ENCODE measurements at regions not wholly inside any gene's neighbourhood (a gene's known extent, or its start where the extent isn't known, plus 50 kb on each side); places are given as distances from the start of the nearest gene placed in this dataset.

DNA sequence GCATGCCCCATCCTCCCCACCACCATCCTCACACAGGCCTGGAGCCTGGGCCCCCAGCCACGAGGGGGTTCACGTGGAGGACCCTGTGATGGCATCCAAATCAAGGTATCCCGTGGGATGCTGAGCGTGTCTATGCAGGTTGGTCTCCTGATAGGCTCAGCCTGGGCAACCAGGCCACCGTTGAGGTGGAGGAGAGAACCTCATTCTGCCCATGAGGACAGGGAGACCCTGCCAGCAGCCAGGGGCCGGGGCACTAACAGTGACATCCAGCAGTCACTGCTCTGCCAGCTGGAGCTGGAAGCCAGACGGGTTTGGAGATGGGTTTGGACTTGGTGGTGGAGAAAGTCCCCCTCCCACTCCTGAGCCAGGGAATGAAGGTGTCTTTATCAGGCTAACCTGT, 582.8 kb downstream of the MATN1 start:
- TF ChIP-seq, protein P1, sequence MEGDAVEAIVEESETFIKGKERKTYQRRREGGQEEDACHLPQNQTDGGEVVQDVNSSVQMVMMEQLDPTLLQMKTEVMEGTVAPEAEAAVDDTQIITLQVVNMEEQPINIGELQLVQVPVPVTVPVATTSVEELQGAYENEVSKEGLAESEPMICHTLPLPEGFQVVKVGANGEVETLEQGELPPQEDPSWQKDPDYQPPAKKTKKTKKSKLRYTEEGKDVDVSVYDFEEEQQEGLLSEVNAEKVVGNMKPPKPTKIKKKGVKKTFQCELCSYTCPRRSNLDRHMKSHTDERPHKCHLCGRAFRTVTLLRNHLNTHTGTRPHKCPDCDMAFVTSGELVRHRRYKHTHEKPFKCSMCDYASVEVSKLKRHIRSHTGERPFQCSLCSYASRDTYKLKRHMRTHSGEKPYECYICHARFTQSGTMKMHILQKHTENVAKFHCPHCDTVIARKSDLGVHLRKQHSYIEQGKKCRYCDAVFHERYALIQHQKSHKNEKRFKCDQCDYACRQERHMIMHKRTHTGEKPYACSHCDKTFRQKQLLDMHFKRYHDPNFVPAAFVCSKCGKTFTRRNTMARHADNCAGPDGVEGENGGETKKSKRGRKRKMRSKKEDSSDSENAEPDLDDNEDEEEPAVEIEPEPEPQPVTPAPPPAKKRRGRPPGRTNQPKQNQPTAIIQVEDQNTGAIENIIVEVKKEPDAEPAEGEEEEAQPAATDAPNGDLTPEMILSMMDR (IDR thresholded peaks at IDR 0.05; ENCODE audit: low read depth, low read length) = no peak
- TF ChIP-seq POLR2A (IDR thresholded peaks at IDR 0.05; ENCODE audit: extremely low read depth, insufficient read length) (no peak), MYC (IDR thresholded peaks at IDR 0.05; ENCODE audit: low read depth, low read length) (no peak)
- TF ChIP-seq, protein P2, sequence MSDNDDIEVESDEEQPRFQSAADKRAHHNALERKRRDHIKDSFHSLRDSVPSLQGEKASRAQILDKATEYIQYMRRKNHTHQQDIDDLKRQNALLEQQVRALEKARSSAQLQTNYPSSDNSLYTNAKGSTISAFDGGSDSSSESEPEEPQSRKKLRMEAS (IDR thresholded peaks at IDR 0.05; ENCODE audit: low read depth, low read length) = no peak

Measured in NB4 (cell line).